DOHH2 (cell line): ENCODE measurements at regions not wholly inside any gene's neighbourhood (a gene's known extent, or its start where the extent isn't known, plus 50 kb on each side); places are given as distances from the start of the nearest gene placed in this dataset.

Source experiments
- CTCF ChIP-seq: fragments of 200-600 bp; sonication (generic); IDR thresholded peaks from one replicate; pipeline ENCODE4 v1.5.1; 2014; ENCODE audit warnings: antibody characterized with exemption, mild to moderate bottlenecking, low read depth, low read length; ENCODE audit not compliant: poor library complexity, severe bottlenecking
- EZH2phosphoT487 ChIP-seq: fragments of 200-600 bp; sonication (generic); IDR thresholded peaks from 2 replicates; pipeline ENCODE4 v1.6.1; 2017; ENCODE audit warnings: borderline replicate concordance, mild to moderate bottlenecking, antibody characterized with exemption, low read length, moderate library complexity, mixed read lengths

GRCh38 chr18:24548583-24548982 lies 88.1 kb downstream of the HRH4 start:
- TF ChIP-seq CTCF (no peak), EZH2phosphoT487 (no peak)
